Activated CD4-positive, alpha-beta memory T cell treated with anti-CD3 and anti-CD28 coated beads for 36 hours (primary cell): ENCODE measurements at regions not wholly inside any gene's neighbourhood (a gene's known extent, or its start where the extent isn't known, plus 50 kb on each side); places are given as distances from the start of the nearest gene placed in this dataset.

Source experiments
- CTCF ChIA-PET: fragments of 350-600 bp; sonication (Branson Sonifier 250); formaldehyde crosslinking; loops from one replicate; lab custom pipeline; 2021; ENCODE audit warnings: antibody characterized with exemption, inconsistent platforms; lab: Charles Lee
- POLR2A ChIA-PET: fragments of 350-600 bp; sonication (Branson Sonifier 250); formaldehyde crosslinking; loops from one replicate; lab custom pipeline; 2021; ENCODE audit warnings: antibody characterized with exemption; lab: Charles Lee
- DNase-seq: peaks from one replicate; pipeline ENCODE4 v3.0.0-alpha.2; 2020
- H3K27ac Mint-ChIP-seq: one replicate; pipeline ENCODE4 v1.8.0; 2021; ENCODE audit warnings: mixed read lengths
- H3K27me3 Mint-ChIP-seq: one replicate; pipeline ENCODE4 v1.8.0; 2021; ENCODE audit warnings: mixed read lengths
- H3K36me3 Mint-ChIP-seq: one replicate; pipeline ENCODE4 v1.8.0; 2021; ENCODE audit warnings: mixed read lengths
- H3K4me1 Mint-ChIP-seq: one replicate; pipeline ENCODE4 v1.8.0; 2021; ENCODE audit warnings: low read depth, mixed read lengths
- H3K4me3 Mint-ChIP-seq: one replicate; pipeline ENCODE4 v1.8.0; 2021; ENCODE audit warnings: mild to moderate bottlenecking, mixed read lengths
- H3K9me3 Mint-ChIP-seq: one replicate; pipeline ENCODE4 v1.8.0; 2021; ENCODE audit warnings: mixed read lengths
- intact Hi-C: fragments of 100-400 bp; cut with micrococcal nuclease; formaldehyde crosslinking; loops from one replicate; pipeline ENCODE4 v1.15.1; 2023

- Mint-ChIP-seq H3K27ac (no peak overlapping the region), H3K4me1 (no peaks in the 10 kb centered on the region), H3K36me3 (no peaks in the 10 kb centered on the region), H3K27me3 (no peaks in the 10 kb centered on the region), H3K4me3 (no peak overlapping the region), H3K9me3 (peaks cover 2% of the 10 kb centered on the region)
- ChIA-PET CTCF (no interaction called here), POLR2A (no interaction called here)
- no peak for DNase-seq
- intact Hi-C loops: no loop called here
Measured at GRCh38 chr12:127579446-127579845, 687.5 kb upstream of the TMEM132C start.

- no peak for DNase-seq
- Mint-ChIP-seq H3K27me3 (no peaks in the 10 kb centered on the region), H3K27ac (no peak overlapping the region), H3K9me3 (peaks cover 5% of the 10 kb centered on the region), H3K4me1 (no peaks in the 10 kb centered on the region), H3K4me3 (no peak overlapping the region), H3K36me3 (no peaks in the 10 kb centered on the region)
- ChIA-PET CTCF (no interaction called here), POLR2A (no interaction called here)
- intact Hi-C loops: no loop called here
Measured at GRCh38 chr12:127582074-127582473, 684.9 kb upstream of the TMEM132C start.

- intact Hi-C loops: no loop called here
- H3K27ac Mint-ChIP-seq: no peak overlapping the region
Measured at GRCh38 chr12:127583041-127583440, 683.9 kb upstream of the TMEM132C start.

GRCh38 chr12:127588249-127588648 is 678.7 kb upstream of the TMEM132C start:
- intact Hi-C loops: no loop called here
- peaks cover 1% of the 10 kb centered on the region for H3K27me3 Mint-ChIP-seq
- no peak overlapping the region for H3K4me3 Mint-ChIP-seq
- H3K27ac Mint-ChIP-seq: no peak overlapping the region
- H3K9me3 Mint-ChIP-seq: peaks cover 5% of the 10 kb centered on the region
- no peaks in the 10 kb centered on the region for H3K4me1 Mint-ChIP-seq
- DNase-seq: no peak
- POLR2A ChIA-PET: no interaction called here
- H3K36me3 Mint-ChIP-seq: no peaks in the 10 kb centered on the region
- CTCF ChIA-PET: no interaction called here

More at GRCh38 chr12:127583041-127583440, 683.9 kb upstream of the TMEM132C start:
- CTCF ChIA-PET: no interaction called here
- Mint-ChIP-seq H3K36me3 (no peaks in the 10 kb centered on the region), H3K4me3 (no peak overlapping the region), H3K9me3 (peaks cover 5% of the 10 kb centered on the region), H3K4me1 (no peaks in the 10 kb centered on the region), H3K27me3 (no peaks in the 10 kb centered on the region)
- DNase-seq: no peak
- POLR2A ChIA-PET: no interaction called here

- ChIA-PET CTCF (no interaction called here), POLR2A (no interaction called here)
- H3K4me1 Mint-ChIP-seq: no peaks in the 10 kb centered on the region
- H3K9me3 Mint-ChIP-seq: peaks cover 3% of the 10 kb centered on the region
- H3K27ac Mint-ChIP-seq: no peak overlapping the region
- intact Hi-C loops: no loop called here
- DNase-seq: no peak
- H3K4me3 Mint-ChIP-seq: no peak overlapping the region
- peaks cover 1% of the 10 kb centered on the region for H3K27me3 Mint-ChIP-seq
- H3K36me3 Mint-ChIP-seq: no peaks in the 10 kb centered on the region
Measured at GRCh38 chr12:127589541-127589940, 677.4 kb upstream of the TMEM132C start.

GRCh38 chr12:127590868-127591267 is 676.1 kb upstream of the TMEM132C start:
- intact Hi-C loops: no loop called here
- DNase-seq: no peak
- no peak overlapping the region for H3K4me3 Mint-ChIP-seq
- H3K36me3 Mint-ChIP-seq: no peaks in the 10 kb centered on the region
- ChIA-PET POLR2A (no interaction called here), CTCF (no interaction called here)
- peaks cover 1% of the 10 kb centered on the region for H3K27me3 Mint-ChIP-seq
- H3K9me3 Mint-ChIP-seq: peaks cover 3% of the 10 kb centered on the region
- H3K27ac Mint-ChIP-seq: no peak overlapping the region
- H3K4me1 Mint-ChIP-seq: no peaks in the 10 kb centered on the region

GRCh38 chr12:127592245-127592644 is 674.7 kb upstream of the TMEM132C start:
- no peaks in the 10 kb centered on the region for H3K9me3 Mint-ChIP-seq
- intact Hi-C loops: no loop called here
- ChIA-PET CTCF (no interaction called here), POLR2A (no interaction called here)
- H3K36me3 Mint-ChIP-seq: no peaks in the 10 kb centered on the region
- H3K4me3 Mint-ChIP-seq: no peak overlapping the region
- H3K27me3 Mint-ChIP-seq: peaks cover 1% of the 10 kb centered on the region
- DNase-seq: no peak
- H3K4me1 Mint-ChIP-seq: no peaks in the 10 kb centered on the region
- no peak overlapping the region for H3K27ac Mint-ChIP-seq

GRCh38 chr12:127594351-127594970 is 672.5 kb upstream of the TMEM132C start:
- peaks cover 1% of the 10 kb centered on the region for H3K27me3 Mint-ChIP-seq
- POLR2A ChIA-PET: interaction anchor here (0.6 kb wide), 1 partner anchor 1188 kb away, joined by 3 read pairs; no protein-coding TSS in a partner anchor
- CTCF ChIA-PET: no interaction called here
- H3K27ac Mint-ChIP-seq: no peak overlapping the region
- no peaks in the 10 kb centered on the region for H3K4me1 Mint-ChIP-seq
- H3K9me3 Mint-ChIP-seq: no peaks in the 10 kb centered on the region
- intact Hi-C loops: no loop called here
- no peaks in the 10 kb centered on the region for H3K36me3 Mint-ChIP-seq
- DNase-seq: no peak
- no peak overlapping the region for H3K4me3 Mint-ChIP-seq

- no peaks in the 10 kb centered on the region for H3K36me3 Mint-ChIP-seq
- H3K4me3 Mint-ChIP-seq: no peak overlapping the region
- intact Hi-C loops: no loop called here
- no peak for DNase-seq
- H3K27me3 Mint-ChIP-seq: peaks cover 1% of the 10 kb centered on the region
- no peaks in the 10 kb centered on the region for H3K9me3 Mint-ChIP-seq
- POLR2A ChIA-PET: no interaction called here
- no peak overlapping the region for H3K27ac Mint-ChIP-seq
- CTCF ChIA-PET: no interaction called here
- no peaks in the 10 kb centered on the region for H3K4me1 Mint-ChIP-seq
Measured at GRCh38 chr12:127595506-127595905, 671.5 kb upstream of the TMEM132C start.

- DNase-seq: no peak
- H3K4me3 Mint-ChIP-seq: no peak overlapping the region
- H3K36me3 Mint-ChIP-seq: no peaks in the 10 kb centered on the region
- H3K27me3 Mint-ChIP-seq: peaks cover 1% of the 10 kb centered on the region
- H3K4me1 Mint-ChIP-seq: no peaks in the 10 kb centered on the region
- H3K27ac Mint-ChIP-seq: no peak overlapping the region
- intact Hi-C loops: no loop called here
- ChIA-PET CTCF (no interaction called here), POLR2A (no interaction called here)
- no peaks in the 10 kb centered on the region for H3K9me3 Mint-ChIP-seq
Measured at GRCh38 chr12:127596891-127597290, 670.1 kb upstream of the TMEM132C start.

- Mint-ChIP-seq H3K4me3 (no peak overlapping the region), H3K9me3 (no peaks in the 10 kb centered on the region), H3K27ac (no peak overlapping the region), H3K36me3 (no peaks in the 10 kb centered on the region), H3K27me3 (no peaks in the 10 kb centered on the region), H3K4me1 (no peaks in the 10 kb centered on the region)
- intact Hi-C loops: no loop called here
- ChIA-PET POLR2A (no interaction called here), CTCF (no interaction called here)
- no peak for DNase-seq
Measured at GRCh38 chr12:127599436-127599835, 667.5 kb upstream of the TMEM132C start.

GRCh38 chr12:127600211-127600610 is 666.8 kb upstream of the TMEM132C start:
- ChIA-PET POLR2A (no interaction called here), CTCF (no interaction called here)
- no peaks in the 10 kb centered on the region for H3K9me3 Mint-ChIP-seq
- no peaks in the 10 kb centered on the region for H3K4me1 Mint-ChIP-seq
- H3K4me3 Mint-ChIP-seq: no peak overlapping the region
- no peak overlapping the region for H3K27ac Mint-ChIP-seq
- no peak for DNase-seq
- no peaks in the 10 kb centered on the region for H3K27me3 Mint-ChIP-seq
- H3K36me3 Mint-ChIP-seq: no peaks in the 10 kb centered on the region
- intact Hi-C loops: no loop called here

- no peaks in the 10 kb centered on the region for H3K9me3 Mint-ChIP-seq
- DNase-seq: no peak
- no peaks in the 10 kb centered on the region for H3K36me3 Mint-ChIP-seq
- no peaks in the 10 kb centered on the region for H3K27me3 Mint-ChIP-seq
- CTCF ChIA-PET: no interaction called here
- no peak overlapping the region for H3K4me3 Mint-ChIP-seq
- H3K27ac Mint-ChIP-seq: no peak overlapping the region
- H3K4me1 Mint-ChIP-seq: no peaks in the 10 kb centered on the region
- intact Hi-C loops: no loop called here
- POLR2A ChIA-PET: no interaction called here
Measured at GRCh38 chr12:127606476-127607015, 660.4 kb upstream of the TMEM132C start.
